SK-N-SH (cell line): ENCODE measurements at regions not wholly inside any gene's neighbourhood (a gene's known extent, or its start where the extent isn't known, plus 50 kb on each side); places are given as distances from the start of the nearest gene placed in this dataset.

Experiments used
- CTCF ChIA-PET: fragments of 300-600, 350-600 bp; formaldehyde crosslinking; extraction: SDS; loops from one replicate; lab custom pipeline; 2021; lab: Yijun Ruan, JAX
- POLR2A ChIA-PET: fragments of 350-600 bp; sonication (Branson Sonifier 250); formaldehyde crosslinking; extraction: SDS; loops from one replicate; lab custom pipeline; 2020; ENCODE audit warnings: antibody characterized with exemption, inconsistent platforms; lab: Yijun Ruan, JAX
- DNase-seq: peaks from one replicate; pipeline ENCODE4 v3.0.0; 2012
- H2AFZ ChIP-seq: fragments of 200-600 bp; sonication (generic); 2 replicates; pipeline ENCODE4 v1.8.1; 2016; ENCODE audit warnings: antibody characterized with exemption, mild to moderate bottlenecking, low read depth
- H3F3A ChIP-seq: fragments of 200-600 bp; sonication (generic); replicated peaks from 2 replicates; pipeline ENCODE3; 2016; ENCODE audit warnings: antibody characterized with exemption, mild to moderate bottlenecking; ENCODE audit not compliant: insufficient read depth
- H3K27ac ChIP-seq, 2 experiments: fragments of 200-500 bp in 1 of 2; fragments of 200-600 bp in 1 of 2; sonication (Bioruptor generic) in 1 of 2; sonication (generic), shearing (Covaris generic) in 1 of 2; 2 replicates each; pipeline versions ENCODE4 v1.5.1 to v1.6.1; 2014 to 2016; ENCODE audit warnings: low read depth in 2 of 2, inconsistent platforms in 1 of 2, low read length in 1 of 2, mild to moderate bottlenecking in 1 of 2, mixed read lengths in 1 of 2
- H3K27me3 ChIP-seq: fragments of 200-600 bp; sonication (generic), shearing (Covaris generic); 2 replicates; pipeline ENCODE4 v1.6.1; 2016; ENCODE audit warnings: mixed run types; ENCODE audit not compliant: insufficient read depth
- H3K36me3 ChIP-seq, 2 experiments: fragments of 200-500 bp in 1 of 2; fragments of 200-600 bp in 1 of 2; sonication (Bioruptor generic) in 1 of 2; sonication (generic) in 1 of 2; replicated peaks in 1 of 2; 2 replicates each; pipeline versions ENCODE3 to v1.5.1; 2014 to 2016; ENCODE audit warnings: low read length in 1 of 2, mild to moderate bottlenecking in 1 of 2; ENCODE audit not compliant: insufficient read depth in 2 of 2, control insufficient read depth in 1 of 2
- H3K4me1 ChIP-seq, 2 experiments: fragments of 200-500 bp in 1 of 2; fragments of 200-600 bp in 1 of 2; sonication (Bioruptor generic) in 1 of 2; sonication (generic), shearing (Covaris generic) in 1 of 2; 2 replicates each; pipeline versions ENCODE4 v1.5.1 to v1.6.1; 2014 to 2016; ENCODE audit warnings: low read depth in 1 of 2, low read length in 1 of 2, mixed run types in 1 of 2; ENCODE audit not compliant: insufficient read depth in 2 of 2, control insufficient read depth in 1 of 2
- H3K4me2 ChIP-seq: fragments of 200-600 bp; sonication (generic), shearing (Covaris generic); 2 replicates; pipeline ENCODE4 v1.6.1; 2017; ENCODE audit warnings: mixed run types
- H3K4me3 ChIP-seq, 2 experiments: fragments of 200-500 bp in 1 of 2; fragments of 200-600 bp in 1 of 2; sonication (Bioruptor generic) in 1 of 2; sonication (generic), shearing (Covaris generic) in 1 of 2; 2 replicates each; pipeline versions ENCODE4 v1.5.1 to v1.8.1; 2014 to 2016; ENCODE audit warnings: low read depth in 2 of 2, inconsistent platforms in 1 of 2, low read length in 1 of 2, mild to moderate bottlenecking in 1 of 2, mixed read lengths in 1 of 2, moderate library complexity in 1 of 2
- H3K79me2 ChIP-seq: fragments of 200-600 bp; sonication (generic); 2 replicates; pipeline ENCODE4 v1.8.1; 2017; ENCODE audit warnings: mild to moderate bottlenecking; ENCODE audit not compliant: insufficient read depth
- H3K9ac ChIP-seq: fragments of 200-600 bp; sonication (generic); 2 replicates; pipeline ENCODE4 v1.6.1; 2017; ENCODE audit warnings: mixed run types
- H3K9me2 ChIP-seq: fragments of 200-600 bp; sonication (generic); 2 replicates; pipeline ENCODE4 v1.6.1; 2017; ENCODE audit warnings: mixed run types
- H3K9me3 ChIP-seq: fragments of 200-600 bp; sonication (generic); 2 replicates; pipeline ENCODE4 v1.6.1; 2017; ENCODE audit warnings: mixed run types, mild to moderate bottlenecking, moderate library complexity
- H4K20me1 ChIP-seq: fragments of 200-600 bp; sonication (generic); 2 replicates; pipeline ENCODE4 v1.6.1; 2017; ENCODE audit warnings: mild to moderate bottlenecking, mixed run types; ENCODE audit not compliant: insufficient read depth
- CHD2 ChIP-seq: fragments of 150-350 bp; IDR thresholded peaks from 2 replicates; pipeline ENCODE4 v1.6.1; 2018; ENCODE audit warnings: low read length; ENCODE audit not compliant: partially characterized antibody
- ELF1 ChIP-seq: IDR thresholded peaks from 2 replicates; pipeline ENCODE4 v1.4.0; 2012
- EZH2phosphoT487 ChIP-seq: fragments of 200-600 bp; sonication (generic); IDR thresholded peaks from 2 replicates; pipeline ENCODE4 v1.6.1; 2017; ENCODE audit warnings: low read depth, mixed run types, mild to moderate bottlenecking, antibody characterized with exemption, moderate library complexity, borderline replicate concordance
- FOXJ3 ChIP-seq: sonication (generic); formaldehyde crosslinking; IDR thresholded peaks from 2 replicates; pipeline ENCODE4 v1.5.1; 2020; ENCODE audit warnings: mild to moderate bottlenecking, missing genetic modification reagents
- FOXM1 ChIP-seq: IDR thresholded peaks from 2 replicates; pipeline ENCODE4 v1.4.0; 2012; ENCODE audit warnings: low read depth, mild to moderate bottlenecking
- GABPA ChIP-seq: IDR thresholded peaks from 2 replicates; pipeline ENCODE4 v1.4.0; 2012; ENCODE audit warnings: low read depth, mild to moderate bottlenecking
- GATA2 ChIP-seq: sonication (generic); formaldehyde crosslinking; IDR thresholded peaks from 2 replicates; pipeline ENCODE4 v1.5.0; 2020; ENCODE audit warnings: mild to moderate bottlenecking, missing genetic modification reagents
- JUND ChIP-seq: IDR thresholded peaks from 2 replicates; pipeline ENCODE4 v1.4.0; 2012
- MEF2A ChIP-seq: IDR thresholded peaks from 2 replicates; pipeline ENCODE4 v1.4.0; 2012; ENCODE audit warnings: low read depth, borderline replicate concordance
- MXI1 ChIP-seq: IDR thresholded peaks from 2 replicates; pipeline ENCODE4 v1.6.1; 2012; ENCODE audit warnings: mild to moderate bottlenecking, low read depth, low read length, improper control_type of control experiment
- NFIC ChIP-seq: IDR thresholded peaks from 2 replicates; pipeline ENCODE4 v1.4.0; 2012; ENCODE audit warnings: borderline replicate concordance
- NRF1 ChIP-seq: IDR thresholded peaks from 2 replicates; pipeline ENCODE4 v1.6.1; 2012; ENCODE audit warnings: low read depth, mild to moderate bottlenecking, low read length
- POLR2AphosphoS5 ChIP-seq: IDR thresholded peaks from 2 replicates; pipeline ENCODE4 v1.6.1; 2012; ENCODE audit warnings: low read depth, low read length
- RCOR1 ChIP-seq: fragments of 150-350 bp; IDR thresholded peaks from 2 replicates; pipeline ENCODE4 v1.6.1; 2017; ENCODE audit warnings: antibody characterized with exemption, low read length
- REST ChIP-seq: IDR thresholded peaks from 2 replicates; pipeline ENCODE4 v1.6.1; 2012; ENCODE audit warnings: mild to moderate bottlenecking, low read depth, low read length, moderate library complexity
- RFX5 ChIP-seq: IDR thresholded peaks from 2 replicates; pipeline ENCODE4 v1.6.1; 2012; ENCODE audit warnings: mild to moderate bottlenecking, improper control_type of control experiment, low read length
- SIN3A ChIP-seq: IDR thresholded peaks from 2 replicates; pipeline ENCODE4 v1.6.1; 2012; ENCODE audit warnings: low read depth, mild to moderate bottlenecking, low read length, moderate library complexity, borderline replicate concordance
- SMC3 ChIP-seq: IDR thresholded peaks from 2 replicates; pipeline ENCODE4 v1.6.1; 2012; ENCODE audit warnings: low read depth, low read length, improper control_type of control experiment
- TAF1 ChIP-seq: IDR thresholded peaks from 2 replicates; pipeline ENCODE4 v1.6.1; 2012; ENCODE audit warnings: low read depth, mild to moderate bottlenecking, low read length, moderate library complexity, borderline replicate concordance
- TCF12 ChIP-seq: IDR thresholded peaks from 2 replicates; pipeline ENCODE4 v1.4.0; 2012
- TEAD4 ChIP-seq: IDR thresholded peaks from 2 replicates; pipeline ENCODE4 v1.4.0; 2012; ENCODE audit warnings: mild to moderate bottlenecking, borderline replicate concordance; ENCODE audit not compliant: insufficient read depth
- USF2 ChIP-seq: fragments of 150-350 bp; IDR thresholded peaks from 2 replicates; pipeline ENCODE4 v1.6.1; 2017; ENCODE audit warnings: antibody characterized with exemption, low read length, low read depth, borderline replicate concordance
- ZBTB33 ChIP-seq: IDR thresholded peaks from 2 replicates; pipeline ENCODE4 v1.4.0; 2012; ENCODE audit warnings: low read depth, borderline replicate concordance
- WGBS: methylation state at CpG from one replicate; pipeline ENCODE4 v1.1.6; 2017; ENCODE audit warnings: low lambda C conversion rate; 5-methylcytosine and 5-hydroxymethylcytosine counted together

GRCh38 chr1:80825067-80825466 is 975.7 kb upstream of the ADGRL2 start:
- Histone ChIP-seq H4K20me1 (no peaks in the 10 kb centered on the region), H3K27me3 (no peaks in the 10 kb centered on the region), H3K36me3 (no peaks in the 10 kb centered on the region), H3K9ac (no peak overlapping the region), H3K4me3 (no peak overlapping the region), H3K9me2 (peaks cover 4% of the 10 kb centered on the region; the same call in 1 of the 2 replicates), H2AFZ (no peak overlapping the region), H3K9me3 (no peaks in the 10 kb centered on the region), H3F3A (no peaks in the 10 kb centered on the region), H3K27ac (no peak overlapping the region), H3K4me1 (no peaks in the 10 kb centered on the region), H3K79me2 (no peaks in the 10 kb centered on the region), H3K4me2 (no peak overlapping the region)
- TF ChIP-seq EZH2phosphoT487, result no peak
- no peak for TF ChIP-seq RFX5
- no peak for TF ChIP-seq SMC3
- no peak for TF ChIP-seq POLR2AphosphoS5
- TF ChIP-seq FOXM1, result no peak
- TF ChIP-seq TCF12, result no peak
- no peak for TF ChIP-seq NRF1
- TF ChIP-seq MXI1, result no peak
- no peak for TF ChIP-seq FOXJ3 (CRISPR knock-in tag)
- no peak for TF ChIP-seq ELF1
- no peak for TF ChIP-seq TAF1
- TF ChIP-seq RCOR1, result no peak
- WGBS, result 75% methylated on average over 5 of the region's 5 CpGs
- POLR2A ChIA-PET, result no interaction called here
- DNase-seq, result no peak
- CTCF ChIA-PET, result no interaction called here

- Histone ChIP-seq H3K79me2 (no peaks in the 10 kb centered on the region), H3K36me3 (no peaks in the 10 kb centered on the region), H3K9me2 (peaks cover 4% of the 10 kb centered on the region; the same call in 1 of the 2 replicates), H3K27me3 (no peaks in the 10 kb centered on the region), H3K4me1 (no peaks in the 10 kb centered on the region), H4K20me1 (no peaks in the 10 kb centered on the region), H3K27ac (no peak overlapping the region), H3F3A (no peaks in the 10 kb centered on the region), H3K4me2 (no peak overlapping the region), H3K9me3 (no peaks in the 10 kb centered on the region), H2AFZ (no peak overlapping the region), H3K4me3 (no peak overlapping the region), H3K9ac (no peak overlapping the region)
- ChIA-PET CTCF (interaction anchor here (0.7 kb wide), 1 partner anchor 22 kb away, joined by 3 read pairs; no protein-coding TSS in a partner anchor), POLR2A (no interaction called here)
- TF ChIP-seq FOXM1, result no peak
- TF ChIP-seq GATA2, result no peak
- TF ChIP-seq ZBTB33, result no peak
- no peak for TF ChIP-seq CHD2
- no peak for TF ChIP-seq MEF2A
- TF ChIP-seq RFX5, result no peak
- no peak for TF ChIP-seq TCF12
- no peak for TF ChIP-seq SIN3A
- no peak for TF ChIP-seq TEAD4
- TF ChIP-seq FOXJ3 (CRISPR knock-in tag), result no peak
- TF ChIP-seq USF2, result no peak
- TF ChIP-seq REST, result no peak
- no peak for TF ChIP-seq GABPA
- TF ChIP-seq POLR2AphosphoS5, result no peak
- TF ChIP-seq NFIC, result no peak
- no peak for TF ChIP-seq JUND
- no peak for TF ChIP-seq TAF1
- DNase-seq, result no peak
- WGBS, result 32% methylated on average over 1 of the region's 1 CpG
Measured at GRCh38 chr1:80818211-80818610, 982.5 kb upstream of the ADGRL2 start.
